Heart right ventricle (tissue), 16 donors: ENCODE measurements at regions not wholly inside any gene's neighbourhood (a gene's known extent, or its start where the extent isn't known, plus 50 kb on each side); places are given as distances from the start of the nearest gene placed in this dataset.

Experiments
- ATAC-seq, 8 donors: fragments of 200-7000 bp; cut with Tn5 transposase; one replicate each; pipeline ENCODE4 v1.9.1; 2020; ENCODE audit warnings: mild to moderate bottlenecking in 8 of 8, moderate library complexity in 8 of 8, moderate number of reproducible peaks in 1 of 8
- DNase-seq, 2 donors: peaks; one replicate each; pipeline ENCODE4 v3.0.0-alpha.2; 2020
- H3K27ac ChIP-seq, 10 donors: fragments of 200-600 bp; sonication (generic) in 2 of 10; one replicate each; pipeline versions ENCODE4 v1.5.0 to v1.8.0; 2020 to 2022; ENCODE audit warnings: mild to moderate bottlenecking in 3 of 10
- H3K27me3 ChIP-seq, 7 donors: fragments of 200-600 bp; one replicate each; pipeline ENCODE4 v1.8.0; 2021 to 2022; ENCODE audit warnings: mild to moderate bottlenecking in 2 of 7
- H3K36me3 ChIP-seq, 9 donors: fragments of 200-600 bp; sonication (generic) in 1 of 9; one replicate each; pipeline versions ENCODE4 v1.5.0 to v1.8.0; 2020 to 2022; ENCODE audit warnings: mild to moderate bottlenecking in 2 of 9
- H3K4me1 ChIP-seq, 9 donors: fragments of 200-600 bp; sonication (generic) in 1 of 9; one replicate each; pipeline versions ENCODE4 v1.5.0 to v1.8.0; 2020 to 2022; ENCODE audit warnings: mild to moderate bottlenecking in 4 of 9
- H3K4me3 ChIP-seq, 10 donors: fragments of 200-600 bp; sonication (generic) in 2 of 10; one replicate each; pipeline versions ENCODE4 v1.5.0 to v1.8.0; 2020 to 2022; ENCODE audit warnings: mild to moderate bottlenecking in 7 of 10, moderate library complexity in 2 of 10
- H3K9me3 ChIP-seq, 11 donors: fragments of 200-600 bp in 10 of 11; sonication (generic) in 2 of 11; one replicate each; pipeline versions ENCODE4 v1.5.0 to v1.8.0; 2013 to 2022; ENCODE audit warnings: mild to moderate bottlenecking in 2 of 11, control low read depth in 1 of 11, moderate library complexity in 1 of 11
- WGBS, 2 donors: extraction: QIAGEN DNeasy Blood & Tissue Kit; methylation state at CpG; one replicate each; pipeline ENCODE4 v1.1.7; 2013; ENCODE audit warnings: inconsistent platforms in 1 of 2; 5-methylcytosine and 5-hydroxymethylcytosine counted together
- intact Hi-C, 10 donors: fragments of 100-400 bp; cut with DNase I; formaldehyde crosslinking; loops; one replicate each; pipeline versions ENCODE4 v1.11.1 to v1.14.2; 2022
- TF ChIP-seq, protein P1 (sequence below), 9 donors: fragments of 200-600 bp; sonication (generic) in 2 of 9; IDR thresholded peaks; one replicate each; pipeline versions ENCODE4 v1.5.0 to v1.8.0; 2021 to 2022; ENCODE audit warnings: antibody characterized with exemption in 9 of 9, mild to moderate bottlenecking in 5 of 9, moderate library complexity in 1 of 9
- donor health status: Arrhythmogenic right ventricular cardiomyopathy.
- donor health status: ischemic (EF 13 %, LVEDD 7.1; RV severe dilation, severe dysfunction).
- donor health status: healthy with polysubstance abuse.
- donor health status: DM: no; HTN: yes; CAD: no.
- donor health status: DM: no; HTN: no; CAD: no.
- donor health status: ischemic (EF 25% LVEDD 6.9; RV normal size, moderate dysfunction).
- donor health status: ischemic (EF 25% LVEDD 5.7; RV mildly dilated, moderate dysfunction).
- donor health status: healthy.
- donor health status: DM: yes; HTN: yes; CAD: no.
- donor health status: Ischemic cardiomyopathy.
- donor health status: ischemic (EF 35%, LVEDD 5.7; RV mildly dilated, moderate dysfunction).
- donor health status: nonischemic (EF 11% LVEDD 7.7; RV severe dilation, severe dysfunction).
- donor health status: DM: yes; HTN: yes; CAD: no.
- donor health status: PGD.
- donor health status: ischemic (EF 29% LVEDD 5.4; RV normal size, mild dysfunction).
- donor health status: nonischemic (EF 23%, LVEDD 6.1; RV moderate dilation, normal function).

DNA sequence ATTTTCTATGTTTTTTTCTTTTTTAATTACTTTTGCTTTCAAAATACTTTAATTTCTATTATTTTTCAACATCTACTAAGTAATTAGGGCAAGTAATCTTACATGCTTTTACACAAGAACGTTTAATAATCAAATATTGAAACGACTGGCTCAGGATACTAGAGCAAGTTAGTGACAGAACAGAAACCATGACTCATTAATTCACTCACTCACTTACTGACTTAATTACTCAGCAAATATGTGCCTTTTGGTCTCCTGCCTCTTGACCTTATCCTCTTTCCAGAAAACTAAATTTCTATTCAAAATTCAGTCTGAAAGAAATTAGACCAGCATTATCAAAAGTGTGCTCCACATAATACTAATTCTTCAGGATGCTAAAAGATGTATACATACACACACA lies 314.9 kb upstream of the TEX13C start:
- DNase-seq = no peak
- H3K27ac ChIP-seq = no peak overlapping the region
- TF ChIP-seq, protein P1, sequence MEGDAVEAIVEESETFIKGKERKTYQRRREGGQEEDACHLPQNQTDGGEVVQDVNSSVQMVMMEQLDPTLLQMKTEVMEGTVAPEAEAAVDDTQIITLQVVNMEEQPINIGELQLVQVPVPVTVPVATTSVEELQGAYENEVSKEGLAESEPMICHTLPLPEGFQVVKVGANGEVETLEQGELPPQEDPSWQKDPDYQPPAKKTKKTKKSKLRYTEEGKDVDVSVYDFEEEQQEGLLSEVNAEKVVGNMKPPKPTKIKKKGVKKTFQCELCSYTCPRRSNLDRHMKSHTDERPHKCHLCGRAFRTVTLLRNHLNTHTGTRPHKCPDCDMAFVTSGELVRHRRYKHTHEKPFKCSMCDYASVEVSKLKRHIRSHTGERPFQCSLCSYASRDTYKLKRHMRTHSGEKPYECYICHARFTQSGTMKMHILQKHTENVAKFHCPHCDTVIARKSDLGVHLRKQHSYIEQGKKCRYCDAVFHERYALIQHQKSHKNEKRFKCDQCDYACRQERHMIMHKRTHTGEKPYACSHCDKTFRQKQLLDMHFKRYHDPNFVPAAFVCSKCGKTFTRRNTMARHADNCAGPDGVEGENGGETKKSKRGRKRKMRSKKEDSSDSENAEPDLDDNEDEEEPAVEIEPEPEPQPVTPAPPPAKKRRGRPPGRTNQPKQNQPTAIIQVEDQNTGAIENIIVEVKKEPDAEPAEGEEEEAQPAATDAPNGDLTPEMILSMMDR (IDR thresholded peaks at IDR 0.05) = no peak
- H3K27me3 ChIP-seq = no peaks in the 10 kb centered on the region
- peaks cover 0 to 4% (median 0%) of the 10 kb centered on the region in 11 donors for H3K9me3 ChIP-seq
- no peaks in the 10 kb centered on the region for H3K36me3 ChIP-seq
- H3K4me3 ChIP-seq = no peak overlapping the region
- ATAC-seq = no peak
- no peaks in the 10 kb centered on the region for H3K4me1 ChIP-seq
- 48 to 54% methylated on average over 2 of the region's 2 CpGs for WGBS, 2 donors
- intact Hi-C loops = no loop called here

DNA sequence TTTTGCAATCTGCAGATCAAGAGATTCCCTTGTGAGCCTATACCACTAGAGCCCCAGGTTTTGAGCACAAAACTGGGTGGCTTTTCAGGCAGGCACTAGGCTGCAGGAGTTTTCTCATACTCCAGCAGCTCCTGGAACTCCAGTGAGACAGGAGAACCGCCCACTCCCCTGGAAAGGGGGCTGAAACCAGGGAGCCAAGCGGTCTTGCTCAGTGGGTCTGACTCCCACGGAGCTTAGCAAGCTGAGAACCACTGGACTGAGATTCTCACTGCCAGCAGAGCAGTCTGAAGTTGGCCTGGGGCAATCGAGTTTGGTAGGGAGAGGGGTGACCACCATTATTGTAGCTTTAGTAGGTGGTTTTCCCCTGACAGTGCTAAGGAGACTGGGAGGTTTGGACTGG lies 313.8 kb upstream of the TEX13C start:
- ATAC-seq (no peak), DNase-seq (no peak)
- Histone ChIP-seq H3K4me3 (no peak overlapping the region), H3K36me3 (no peaks in the 10 kb centered on the region), H3K27me3 (no peaks in the 10 kb centered on the region), H3K4me1 (no peaks in the 10 kb centered on the region), H3K9me3 (peaks cover 0 to 4% (median 0%) of the 10 kb centered on the region in 11 donors), H3K27ac (no peak overlapping the region)
- WGBS, 2 donors = 44 to 51% methylated on average over 4 of the region's 4 CpGs
- intact Hi-C loops = no loop called here
- TF ChIP-seq, protein P1 (IDR thresholded peaks at IDR 0.05) = no peak

DNA sequence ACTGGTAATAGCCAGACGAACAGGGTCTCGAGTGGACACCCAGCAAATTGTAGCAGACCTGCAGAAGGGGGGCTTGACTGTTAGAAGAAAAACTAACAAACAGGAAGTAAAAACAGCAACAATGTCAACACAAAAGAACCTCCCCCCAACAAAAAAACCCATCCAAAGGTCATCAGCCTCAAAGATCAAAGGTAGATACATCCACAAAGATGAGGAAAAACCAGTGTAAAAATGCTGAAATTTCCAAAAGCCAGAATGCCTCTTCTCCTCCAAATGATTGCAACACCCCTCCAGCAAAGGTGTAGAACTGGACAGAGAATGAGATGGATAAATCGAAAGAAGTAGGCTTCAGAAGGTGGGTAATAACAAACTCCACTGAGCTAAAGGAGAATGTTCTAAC lies 313.0 kb upstream of the TEX13C start:
- Histone ChIP-seq H3K9me3 (peaks cover 0 to 4% (median 0%) of the 10 kb centered on the region in 11 donors), H3K4me1 (no peaks in the 10 kb centered on the region), H3K36me3 (no peaks in the 10 kb centered on the region), H3K4me3 (no peak overlapping the region), H3K27ac (no peak overlapping the region), H3K27me3 (no peaks in the 10 kb centered on the region)
- TF ChIP-seq, protein P1 (IDR thresholded peaks at IDR 0.05) = no peak
- WGBS, 2 donors = 87 to 88% methylated on average over 3 of the region's 3 CpGs
- intact Hi-C loops = no loop called here
- DNase-seq = no peak
- ATAC-seq = no peak

DNA sequence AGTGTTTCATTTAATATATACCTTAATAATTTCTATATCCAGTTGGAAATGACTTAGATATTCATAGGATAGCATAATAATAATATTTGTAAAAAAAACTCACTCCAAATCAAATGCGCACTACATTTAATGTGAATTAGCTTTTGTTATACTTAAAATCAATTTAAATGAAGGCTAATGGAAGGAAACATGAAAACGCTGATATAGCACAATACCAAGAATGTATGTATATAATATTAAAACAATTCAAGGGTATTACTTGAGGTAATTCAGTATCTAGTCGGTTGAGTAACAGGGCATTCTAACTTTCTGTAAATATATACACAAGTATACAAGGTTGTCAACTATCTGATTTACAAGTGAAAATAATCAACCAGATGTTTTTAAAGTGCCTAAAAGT lies 307.1 kb upstream of the TEX13C start:
- no peak overlapping the region for H3K4me3 ChIP-seq
- H3K36me3 ChIP-seq = no peaks in the 10 kb centered on the region
- ATAC-seq (no peak), DNase-seq (no peak)
- H3K27me3 ChIP-seq = no peaks in the 10 kb centered on the region
- no peak overlapping the region for H3K27ac ChIP-seq
- intact Hi-C loops = no loop called here
- H3K9me3 ChIP-seq = peaks cover 0 to 4% (median 0%) of the 10 kb centered on the region in 11 donors
- TF ChIP-seq, protein P1 (IDR thresholded peaks at IDR 0.05) = no peak
- 86 to 88% methylated on average over 3 of the region's 3 CpGs for WGBS, 2 donors
- no peaks in the 10 kb centered on the region for H3K4me1 ChIP-seq

DNA sequence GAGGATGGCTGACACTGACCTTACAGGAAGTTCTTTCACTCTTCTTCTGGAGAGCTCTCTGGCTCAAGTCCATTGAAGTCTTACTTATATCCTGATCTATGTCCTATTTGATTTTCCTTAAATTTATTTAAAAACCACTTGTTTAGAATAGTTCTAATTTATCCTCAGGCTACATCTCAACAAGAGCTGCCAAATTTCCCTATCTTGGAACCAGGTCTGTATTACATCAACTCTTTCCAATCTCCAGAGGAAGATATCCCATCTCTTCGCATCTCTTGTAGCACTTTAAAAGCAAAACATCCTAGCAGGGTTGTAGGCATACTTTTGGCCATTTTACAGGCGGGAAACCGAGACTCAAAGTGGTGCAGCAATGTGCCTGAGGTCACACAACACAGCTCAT lies 290.5 kb upstream of the TEX13C start:
- no peak overlapping the region for H3K27ac ChIP-seq

More for the DNA sequence above, 290.5 kb upstream of the TEX13C start:
- no peaks in the 10 kb centered on the region for H3K9me3 ChIP-seq
- H3K4me1 ChIP-seq = no peaks in the 10 kb centered on the region
- ATAC-seq (no peak), DNase-seq (no peak)
- TF ChIP-seq, protein P1 (IDR thresholded peaks at IDR 0.05) = no peak
- no peak overlapping the region for H3K4me3 ChIP-seq
- H3K36me3 ChIP-seq = no peaks in the 10 kb centered on the region
- WGBS, 2 donors = 83 to 91% methylated on average over 3 of the region's 3 CpGs
- H3K27me3 ChIP-seq = no peaks in the 10 kb centered on the region
- intact Hi-C loops = no loop called here
